ENCODE measurements at regions not wholly inside any gene's neighbourhood (a gene's known extent, or its start where the extent isn't known, plus 50 kb on each side); places are given as distances from the start of the nearest gene placed in this dataset.

- peaks cover 83% of the 10 kb centered on the region for H3K27me3 ChIP-seq
- peaks cover 24 to 27% of the 10 kb centered on the region in 2 experiments for H3K4me1 ChIP-seq (ENCODE audit: control insufficient read depth in 1 of 2, insufficient read depth in 1 of 2, low read depth in 1 of 2, low read length in 1 of 2)
- no peak overlapping the region for H3K4me3 ChIP-seq (ENCODE audit: low read depth in 1 of 2, low read length in 1 of 2)
- TF ChIP-seq CTCF (IDR thresholded peaks at IDR 0.05) = no peak
- no peaks in the 10 kb centered on the region for H3K9me3 ChIP-seq
- H3K27ac ChIP-seq = no peak overlapping the region
- no peaks in the 10 kb centered on the region for H3K36me3 ChIP-seq
Measured at GRCh38 chr6:44007818-44008621, 119.2 kb downstream of the MRPL14 start.

- H3K27me3 ChIP-seq = peaks cover 94% of the 10 kb centered on the region
- no peak overlapping the region for H3K4me3 ChIP-seq (ENCODE audit: low read depth in 1 of 2, low read length in 1 of 2)
- H3K36me3 ChIP-seq = no peaks in the 10 kb centered on the region
- H3K27ac ChIP-seq = no peak overlapping the region
- H3K4me1 ChIP-seq (ENCODE audit: control insufficient read depth in 1 of 2, insufficient read depth in 1 of 2, low read depth in 1 of 2, low read length in 1 of 2) = peaks cover 15 to 25% of the 10 kb centered on the region in 2 experiments
- no peak for TF ChIP-seq CTCF (IDR thresholded peaks at IDR 0.05)
- no peaks in the 10 kb centered on the region for H3K9me3 ChIP-seq
Measured at GRCh38 chr6:44006872-44007303, 120.4 kb downstream of the MRPL14 start.

- no peaks in the 10 kb centered on the region for H3K9me3 ChIP-seq
- peaks cover 10 to 19% of the 10 kb centered on the region in 2 experiments for H3K4me1 ChIP-seq (ENCODE audit: control insufficient read depth in 1 of 2, insufficient read depth in 1 of 2, low read depth in 1 of 2, low read length in 1 of 2)
- no peak for TF ChIP-seq CTCF (IDR thresholded peaks at IDR 0.05)
- no peaks in the 10 kb centered on the region for H3K36me3 ChIP-seq
- H3K27ac ChIP-seq = no peak overlapping the region
- peaks cover 100% of the 10 kb centered on the region for H3K27me3 ChIP-seq
- no peak overlapping the region for H3K4me3 ChIP-seq (ENCODE audit: low read depth in 1 of 2, low read length in 1 of 2)
Measured at GRCh38 chr6:44006123-44006871, 121.0 kb downstream of the MRPL14 start.

- Histone ChIP-seq H3K36me3 (no peaks in the 10 kb centered on the region), H3K27ac (no peak overlapping the region), H3K4me1 (ENCODE audit: control insufficient read depth in 1 of 2, insufficient read depth in 1 of 2, low read depth in 1 of 2, low read length in 1 of 2) (peaks cover 3 to 14% of the 10 kb centered on the region in 2 experiments), H3K4me3 (ENCODE audit: low read depth in 1 of 2, low read length in 1 of 2) (no peak overlapping the region), H3K27me3 (peaks cover 100% of the 10 kb centered on the region), H3K9me3 (no peaks in the 10 kb centered on the region)
- TF ChIP-seq CTCF (IDR thresholded peaks at IDR 0.05) = no peak
Measured at GRCh38 chr6:44005507-44005903, 121.7 kb downstream of the MRPL14 start.

GRCh38 chr6:44004625-44005506 is 122.4 kb downstream of the MRPL14 start:
- TF ChIP-seq CTCF (IDR thresholded peaks at IDR 0.05) = no peak
- H3K27me3 ChIP-seq = peaks cover 100% of the 10 kb centered on the region

More at GRCh38 chr6:44004625-44005506, 122.4 kb downstream of the MRPL14 start:
- Histone ChIP-seq H3K36me3 (no peaks in the 10 kb centered on the region), H3K9me3 (no peaks in the 10 kb centered on the region), H3K4me3 (ENCODE audit: low read depth in 1 of 2, low read length in 1 of 2) (no peak overlapping the region), H3K4me1 (ENCODE audit: control insufficient read depth in 1 of 2, insufficient read depth in 1 of 2, low read depth in 1 of 2, low read length in 1 of 2) (peaks cover 3 to 14% of the 10 kb centered on the region in 2 experiments), H3K27ac (no peak overlapping the region)

Data from neutrophil (primary cell).